GM10248 (cell line): ENCODE measurements at regions not wholly inside any gene's neighbourhood (a gene's known extent, or its start where the extent isn't known, plus 50 kb on each side); places are given as distances from the start of the nearest gene placed in this dataset.

Experiments
- CTCF ChIA-PET: fragments of 300-600 bp; sonication (Branson Sonifier 250); formaldehyde crosslinking; extraction: SDS; loops from one replicate; lab custom pipeline; 2021; ENCODE audit warnings: antibody characterized with exemption; lab: Yijun Ruan, JAX
- POLR2A ChIA-PET: fragments of 350-650 bp; sonication (Branson Sonifier 250); formaldehyde crosslinking; extraction: SDS; loops from one replicate; lab custom pipeline; 2020; ENCODE audit warnings: antibody characterized with exemption; lab: Yijun Ruan, JAX
- DNase-seq: peaks from one replicate; pipeline ENCODE4 v3.0.0; 2012; ENCODE audit errors: extremely low spot score
- CTCF ChIP-seq: IDR thresholded peaks from 2 replicates; pipeline ENCODE4 v1.5.1; 2012; ENCODE audit warnings: mild to moderate bottlenecking, low read depth; ENCODE audit errors: extremely low read depth, missing control alignments, control extremely low read depth

- ChIA-PET CTCF (interaction anchor here (1.1 to 2.6 kb wide), 2 partner anchors 13 to 14 kb away, joined by 3 to 7 read pairs; no protein-coding TSS in a partner anchor), POLR2A (no interaction called here)
- no peak for DNase-seq
- TF ChIP-seq CTCF = no peak
These were observed 521.2 kb downstream of the SHQ1 start for GRCh38 chr3:72327008-72327407.

GRCh38 chr3:72324253-72324811, 523.9 kb downstream of the SHQ1 start:
- no peak for TF ChIP-seq CTCF
- ChIA-PET CTCF (interaction anchor here (1.3 to 2.6 kb wide), 3 partner anchors 12 to 67 kb away, joined by 3 to 7 read pairs (median 4); no protein-coding TSS in a partner anchor), POLR2A (no interaction called here)
- no peak for DNase-seq

GRCh38 chr3:72323773-72324172, 524.5 kb downstream of the SHQ1 start:
- DNase-seq = no peak
- CTCF ChIA-PET = no interaction called here
- POLR2A ChIA-PET = no interaction called here
- no peak for TF ChIP-seq CTCF

GRCh38 chr3:72322264-72322976, 525.8 kb downstream of the SHQ1 start:
- no peak for DNase-seq
- TF ChIP-seq CTCF = no peak
- CTCF ChIA-PET = interaction anchor here (0.7 to 0.8 kb wide), 2 partner anchors 12 to 31 kb away, joined by 3 read pairs; no protein-coding TSS in a partner anchor
- POLR2A ChIA-PET = no interaction called here

GRCh38 chr3:72320955-72321303, 527.3 kb downstream of the SHQ1 start:
- DNase-seq = no peak
- ChIA-PET CTCF (interaction anchor here (1.3 kb wide), 1 partner anchor 9 kb away, joined by 3 read pairs; no protein-coding TSS in a partner anchor), POLR2A (no interaction called here)
- TF ChIP-seq CTCF = no peak

GRCh38 chr3:72320095-72320954, 527.9 kb downstream of the SHQ1 start:
- CTCF ChIA-PET = interaction anchor here (1.3 kb wide), 1 partner anchor 8 kb away, joined by 3 read pairs; no protein-coding TSS in a partner anchor
- POLR2A ChIA-PET = no interaction called here
- no peak for DNase-seq
- no peak for TF ChIP-seq CTCF
